Mucosa of descending colon (tissue), 3 donors: ENCODE measurements at regions not wholly inside any gene's neighbourhood (a gene's known extent, or its start where the extent isn't known, plus 50 kb on each side); places are given as distances from the start of the nearest gene placed in this dataset.

Experiments used
- ATAC-seq: fragments of 200-7000 bp; cut with Tn5 transposase; one replicate; pipeline ENCODE4 v1.9.1; 2020; ENCODE audit warnings: mild to moderate bottlenecking, moderate library complexity
- DNase-seq, 3 donors: peaks; one replicate each; pipeline ENCODE4 v3.0.0-alpha.2; 2020
- H3K36me3 ChIP-seq: fragments of 200-600 bp; one replicate; pipeline ENCODE4 v1.8.0; 2021; ENCODE audit warnings: low read depth, mild to moderate bottlenecking
- H3K4me1 ChIP-seq: fragments of 200-600 bp; one replicate; pipeline ENCODE4 v1.8.0; 2021; ENCODE audit warnings: low read depth, mild to moderate bottlenecking
- H3K4me3 ChIP-seq: fragments of 200-600 bp; one replicate; pipeline ENCODE4 v1.8.0; 2021; ENCODE audit warnings: mild to moderate bottlenecking
- H3K9me3 ChIP-seq: fragments of 200-600 bp; one replicate; pipeline ENCODE4 v1.8.0; 2021; ENCODE audit warnings: mild to moderate bottlenecking
- CTCF ChIP-seq: fragments of 200-600 bp; IDR thresholded peaks from one replicate; pipeline ENCODE4 v1.8.0; 2022; ENCODE audit warnings: antibody characterized with exemption, mild to moderate bottlenecking
- intact Hi-C, 2 donors: fragments of 100-400 bp; cut with DNase I in 1 of 2; cut with micrococcal nuclease in 1 of 2; formaldehyde crosslinking; loops; one replicate each; pipeline versions ENCODE4 v1.11.0 to v1.11.1; 2022; cut with DNase I, micrococcal nuclease
- donor health status: DM: no; HTN: no; CAD: no; lungs with moderate emphysema.
- donor health status: DM: no; HTN: no; CAD: no.
- donor health status: DM: no; HTN: yes; CAD: no.

GRCh38 chr13:110826101-110826500, 88.8 kb downstream of the ANKRD10 start:
- intact Hi-C loops = no loop called here
- no peak for DNase-seq
- H3K36me3 ChIP-seq = no peaks in the 10 kb centered on the region
- H3K4me3 ChIP-seq = no peak overlapping the region
- no peak for ATAC-seq
- H3K4me1 ChIP-seq = no peaks in the 10 kb centered on the region
- H3K9me3 ChIP-seq = no peaks in the 10 kb centered on the region
- TF ChIP-seq CTCF = no peak

GRCh38 chr13:110826861-110827672, 87.8 kb downstream of the ANKRD10 start:
- Histone ChIP-seq H3K4me1 (no peaks in the 10 kb centered on the region), H3K9me3 (no peaks in the 10 kb centered on the region), H3K4me3 (no peak overlapping the region), H3K36me3 (no peaks in the 10 kb centered on the region)
- ATAC-seq (no peak), DNase-seq (no peak)
- TF ChIP-seq CTCF = no peak
- intact Hi-C loops = no loop called here
